Left lung (tissue), 4 donors: ENCODE measurements at regions not wholly inside any gene's neighbourhood (a gene's known extent, or its start where the extent isn't known, plus 50 kb on each side); places are given as distances from the start of the nearest gene placed in this dataset.

Experiments used
- ATAC-seq: fragments of 200-7000 bp; cut with Tn5 transposase; one replicate; pipeline ENCODE4 v1.9.1; 2020; ENCODE audit warnings: moderate library complexity
- DNase-seq, 4 donors: peaks; one replicate each; pipeline ENCODE4 v3.0.0-alpha.2; 2013 to 2020
- H3K27ac ChIP-seq, 2 donors: fragments of 200-600 bp; sonication (generic) in 1 of 2; one replicate each; pipeline versions ENCODE4 v1.5.0 to v1.8.0; 2020 to 2021
- H3K27me3 ChIP-seq, 2 donors: fragments of 200-600 bp; sonication (generic) in 1 of 2; one replicate each; pipeline versions ENCODE4 v1.5.0 to v1.8.0; 2020 to 2021
- H3K36me3 ChIP-seq, 2 donors: fragments of 200-600 bp; sonication (generic) in 1 of 2; one replicate each; pipeline versions ENCODE4 v1.5.0 to v1.8.0; 2020 to 2021
- H3K4me1 ChIP-seq, 2 donors: fragments of 200-600 bp; one replicate each; pipeline ENCODE4 v1.8.0; 2021
- H3K4me3 ChIP-seq, 2 donors: fragments of 200-600 bp; sonication (generic) in 1 of 2; one replicate each; pipeline versions ENCODE4 v1.5.0 to v1.8.0; 2020 to 2021; ENCODE audit warnings: mild to moderate bottlenecking in 1 of 2
- H3K9me3 ChIP-seq, 2 donors: fragments of 200-600 bp; sonication (generic) in 1 of 2; one replicate each; pipeline versions ENCODE4 v1.5.0 to v1.8.0; 2020 to 2021
- CTCF ChIP-seq, 2 donors: fragments of 200-600 bp; sonication (generic) in 1 of 2; IDR thresholded peaks; one replicate each; pipeline versions ENCODE4 v1.5.0 to v1.8.0; 2021; ENCODE audit warnings: antibody characterized with exemption in 2 of 2
- intact Hi-C, 2 donors: fragments of 100-400 bp; cut with DNase I; formaldehyde crosslinking; loops; one replicate each; pipeline versions ENCODE4 v1.11.2 to v1.14.2; 2022
- donor health status: DM: no; HTN: yes; CAD: no.
- donor health status: DM: no; HTN: no; CAD: no.

- Histone ChIP-seq H3K27me3 (no peaks in the 10 kb centered on the region), H3K4me3 (no peak overlapping the region), H3K27ac (no peak overlapping the region), H3K36me3 (no peaks in the 10 kb centered on the region), H3K9me3 (no peaks in the 10 kb centered on the region), H3K4me1 (no peaks in the 10 kb centered on the region)
- TF ChIP-seq CTCF (IDR thresholded peaks at IDR 0.05) = no peak
- DNase-seq = no peak
- ATAC-seq = no peak
- intact Hi-C loops = no loop called here
Observed at GRCh38 chr6:21971541-21971940, 325.3 kb downstream of the PRL start.

GRCh38 chr6:21972516-21972915, 324.3 kb downstream of the PRL start:
- ATAC-seq (no peak), DNase-seq (no peak)
- no peak overlapping the region for H3K27ac ChIP-seq
- no peak overlapping the region for H3K4me3 ChIP-seq
- H3K4me1 ChIP-seq = no peaks in the 10 kb centered on the region
- H3K27me3 ChIP-seq = no peaks in the 10 kb centered on the region
- H3K9me3 ChIP-seq = no peaks in the 10 kb centered on the region
- no peaks in the 10 kb centered on the region for H3K36me3 ChIP-seq
- no peak for TF ChIP-seq CTCF (IDR thresholded peaks at IDR 0.05)
- intact Hi-C loops = no loop called here

GRCh38 chr6:21977346-21977745, 319.5 kb downstream of the PRL start:
- no peak overlapping the region for H3K27ac ChIP-seq
- no peak for TF ChIP-seq CTCF (IDR thresholded peaks at IDR 0.05)
- H3K4me3 ChIP-seq = no peak overlapping the region
- DNase-seq (no peak), ATAC-seq (no peak)
- no peaks in the 10 kb centered on the region for H3K27me3 ChIP-seq
- intact Hi-C loops = no loop called here
- H3K9me3 ChIP-seq = no peaks in the 10 kb centered on the region
- H3K36me3 ChIP-seq = no peaks in the 10 kb centered on the region
- no peaks in the 10 kb centered on the region for H3K4me1 ChIP-seq

- Histone ChIP-seq H3K9me3 (no peaks in the 10 kb centered on the region), H3K27ac (no peak overlapping the region), H3K27me3 (no peaks in the 10 kb centered on the region), H3K4me3 (no peak overlapping the region), H3K36me3 (no peaks in the 10 kb centered on the region), H3K4me1 (peaks cover under 1 to 2% of the 10 kb centered on the region in 2 donors)
- no peak for DNase-seq
- ATAC-seq = no peak
- intact Hi-C loops = no loop called here
- no peak for TF ChIP-seq CTCF (IDR thresholded peaks at IDR 0.05)
Observed at GRCh38 chr6:21981235-21981833, 315.5 kb downstream of the PRL start.

GRCh38 chr6:21984135-21984534, 312.7 kb downstream of the PRL start:
- no peak overlapping the region for H3K4me3 ChIP-seq
- H3K9me3 ChIP-seq = no peaks in the 10 kb centered on the region
- no peaks in the 10 kb centered on the region for H3K27me3 ChIP-seq
- no peak for ATAC-seq
- TF ChIP-seq CTCF (IDR thresholded peaks at IDR 0.05) = no peak
- peaks cover 7 to 20% of the 10 kb centered on the region in 2 donors for H3K4me1 ChIP-seq
- DNase-seq = no peak
- intact Hi-C loops = no loop called here
- no peaks in the 10 kb centered on the region for H3K36me3 ChIP-seq
- H3K27ac ChIP-seq = no peak overlapping the region
